ENCODE measurements at regions not wholly inside any gene's neighbourhood (a gene's known extent, or its start where the extent isn't known, plus 50 kb on each side); places are given as distances from the start of the nearest gene placed in this dataset.

DNA sequence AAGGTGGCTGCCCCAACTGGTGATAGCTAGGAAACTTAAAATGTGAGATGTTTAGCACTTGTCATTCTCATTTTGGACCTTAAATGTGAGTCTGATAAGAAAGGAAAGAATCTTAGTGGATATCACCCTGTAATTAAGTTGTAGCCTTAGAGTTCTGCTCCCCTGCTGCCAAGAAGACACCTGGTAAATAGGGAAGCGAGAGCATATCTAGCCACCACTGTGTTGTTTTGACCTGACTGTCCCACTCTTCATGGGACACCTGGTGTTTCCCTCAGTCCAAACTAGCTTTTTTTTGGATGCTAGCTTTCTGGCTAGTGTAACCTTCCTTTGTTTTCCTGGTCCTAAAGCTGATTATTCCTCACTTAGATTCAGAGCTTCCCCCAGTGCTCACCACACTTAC is 357.6 kb downstream of the RAD51AP2 start:
- H3K18ac ChIP-seq (ENCODE audit: low read length), result no peak overlapping the region
- H3K79me1 ChIP-seq (ENCODE audit: low read length), result no peaks in the 10 kb centered on the region
- WGBS (ENCODE audit: extremely low coverage, insufficient coverage, low lambda C conversion rate), result no CpG with 5 or more reads among the region's 1 CpG
- no peak overlapping the region for H3K23ac ChIP-seq (ENCODE audit: low read length)
- no peak overlapping the region for H2BK5ac ChIP-seq (ENCODE audit: low read length)
- no peak overlapping the region for H4K5ac ChIP-seq (ENCODE audit: low read length)
- H4K8ac ChIP-seq (ENCODE audit: low read depth, low read length), result no peak overlapping the region
- no peak overlapping the region for H2BK120ac ChIP-seq (ENCODE audit: low read depth, low read length)
- H2AK5ac ChIP-seq (ENCODE audit: low read length), result no peak overlapping the region
- no peak overlapping the region for H3K56ac ChIP-seq (ENCODE audit: low read length)
- H3K9ac ChIP-seq (ENCODE audit: low read length), result no peak overlapping the region
- no peaks in the 10 kb centered on the region for H3K79me2 ChIP-seq (ENCODE audit: control insufficient read depth, insufficient read depth, low read length)
- H3K4me3 ChIP-seq (ENCODE audit: low read length), result no peak overlapping the region
- H3K4me2 ChIP-seq (ENCODE audit: low read length), result no peak overlapping the region
- DNase-seq, result peak; percentile 16
- no peak overlapping the region for H2BK15ac ChIP-seq (replicated peaks; ENCODE audit: low read depth)
- H3K4me1 ChIP-seq (ENCODE audit: control insufficient read depth, low read depth, low read length), result no peaks in the 10 kb centered on the region
- H3K4ac ChIP-seq (ENCODE audit: low read depth, low read length), result no peak overlapping the region
- no peaks in the 10 kb centered on the region for H3K36me3 ChIP-seq (ENCODE audit: control insufficient read depth, insufficient read depth, low read length)
- no peaks in the 10 kb centered on the region for H3K27me3 ChIP-seq (ENCODE audit: insufficient read depth, low read length, poor library complexity)
- H3K27ac ChIP-seq (ENCODE audit: low read depth, low read length), result no peak overlapping the region

DNA sequence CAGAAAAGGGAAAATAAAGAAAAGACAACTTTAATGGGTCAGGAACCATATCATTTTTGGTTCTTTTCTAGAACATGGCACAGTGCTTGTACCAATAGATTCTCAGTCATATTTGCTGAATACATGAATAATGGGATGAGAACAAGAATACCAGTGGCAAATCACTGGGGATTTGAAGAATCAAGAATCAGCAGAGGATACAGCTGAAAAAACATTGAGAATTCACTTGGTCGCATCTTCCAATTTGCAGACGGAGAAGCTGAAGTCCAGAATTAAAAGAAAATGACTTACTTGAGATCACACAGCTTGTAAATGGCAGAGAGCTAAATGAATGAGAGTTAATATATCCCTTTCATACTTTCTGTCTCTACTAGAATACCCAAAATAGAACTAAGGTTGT is 362.2 kb downstream of the RAD51AP2 start:
- Histone ChIP-seq H4K8ac (ENCODE audit: low read depth, low read length) (no peak overlapping the region), H2AK5ac (ENCODE audit: low read length) (no peak overlapping the region), H3K27me3 (ENCODE audit: insufficient read depth, low read length, poor library complexity) (no peaks in the 10 kb centered on the region), H3K79me2 (ENCODE audit: control insufficient read depth, insufficient read depth, low read length) (no peaks in the 10 kb centered on the region), H3K36me3 (ENCODE audit: control insufficient read depth, insufficient read depth, low read length) (no peaks in the 10 kb centered on the region), H2BK5ac (ENCODE audit: low read length) (no peak overlapping the region), H3K4me2 (ENCODE audit: low read length) (no peak overlapping the region), H3K4me3 (ENCODE audit: low read length) (no peak overlapping the region), H3K9ac (ENCODE audit: low read length) (no peak overlapping the region), H3K79me1 (ENCODE audit: low read length) (no peaks in the 10 kb centered on the region), H3K4me1 (ENCODE audit: control insufficient read depth, low read depth, low read length) (no peaks in the 10 kb centered on the region), H4K5ac (ENCODE audit: low read length) (no peak overlapping the region), H3K56ac (ENCODE audit: low read length) (no peak overlapping the region), H3K27ac (ENCODE audit: low read depth, low read length) (no peak overlapping the region), H2BK15ac (replicated peaks; ENCODE audit: low read depth) (no peak overlapping the region), H3K4ac (ENCODE audit: low read depth, low read length) (no peak overlapping the region), H2BK120ac (ENCODE audit: low read depth, low read length) (no peak overlapping the region), H3K18ac (ENCODE audit: low read length) (no peak overlapping the region), H3K23ac (ENCODE audit: low read length) (no peak overlapping the region)
- no CpG with 5 or more reads among the region's 2 CpGs for WGBS (ENCODE audit: extremely low coverage, insufficient coverage, low lambda C conversion rate)
- no peak for DNase-seq

DNA sequence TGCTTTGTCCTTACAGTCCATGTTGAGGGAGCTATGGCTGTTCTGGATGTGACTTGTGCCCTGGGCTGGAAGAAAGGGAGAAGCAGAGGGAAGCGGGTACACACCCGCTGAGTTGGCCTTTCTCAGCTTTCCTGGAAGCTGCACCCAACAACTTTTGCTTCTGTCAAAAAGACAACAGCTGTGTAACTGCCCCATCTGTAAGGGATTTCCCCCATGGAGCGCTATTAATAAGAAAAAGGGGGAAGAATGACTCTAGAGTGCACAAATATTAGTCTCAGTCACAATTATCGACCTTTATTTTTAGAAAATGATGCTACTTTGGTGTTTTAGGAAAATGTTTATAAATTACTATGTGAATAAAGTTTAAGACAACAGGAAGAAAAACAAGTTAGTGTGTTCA is 368.3 kb downstream of the RAD51AP2 start:
- H2AK5ac ChIP-seq (ENCODE audit: low read length), result no peak overlapping the region
- no peak overlapping the region for H3K9ac ChIP-seq (ENCODE audit: low read length)
- H2BK5ac ChIP-seq (ENCODE audit: low read length), result no peak overlapping the region
- no peak overlapping the region for H3K56ac ChIP-seq (ENCODE audit: low read length)
- no peak for DNase-seq
- H3K4me1 ChIP-seq (ENCODE audit: control insufficient read depth, low read depth, low read length), result no peaks in the 10 kb centered on the region
- H3K4me2 ChIP-seq (ENCODE audit: low read length), result no peak overlapping the region
- WGBS (ENCODE audit: extremely low coverage, insufficient coverage, low lambda C conversion rate), result no CpG with 5 or more reads among the region's 4 CpGs
- H4K5ac ChIP-seq (ENCODE audit: low read length), result no peak overlapping the region
- no peak overlapping the region for H2BK15ac ChIP-seq (replicated peaks; ENCODE audit: low read depth)
- H3K4me3 ChIP-seq (ENCODE audit: low read length), result no peak overlapping the region
- H4K8ac ChIP-seq (ENCODE audit: low read depth, low read length), result no peak overlapping the region
- no peaks in the 10 kb centered on the region for H3K79me2 ChIP-seq (ENCODE audit: control insufficient read depth, insufficient read depth, low read length)
- H3K4ac ChIP-seq (ENCODE audit: low read depth, low read length), result no peak overlapping the region
- H3K36me3 ChIP-seq (ENCODE audit: control insufficient read depth, insufficient read depth, low read length), result no peaks in the 10 kb centered on the region
- H2BK120ac ChIP-seq (ENCODE audit: low read depth, low read length), result no peak overlapping the region
- no peak overlapping the region for H3K27ac ChIP-seq (ENCODE audit: low read depth, low read length)
- H3K23ac ChIP-seq (ENCODE audit: low read length), result no peak overlapping the region
- H3K79me1 ChIP-seq (ENCODE audit: low read length), result no peaks in the 10 kb centered on the region
- H3K18ac ChIP-seq (ENCODE audit: low read length), result no peak overlapping the region
- no peaks in the 10 kb centered on the region for H3K27me3 ChIP-seq (ENCODE audit: insufficient read depth, low read length, poor library complexity)

DNA sequence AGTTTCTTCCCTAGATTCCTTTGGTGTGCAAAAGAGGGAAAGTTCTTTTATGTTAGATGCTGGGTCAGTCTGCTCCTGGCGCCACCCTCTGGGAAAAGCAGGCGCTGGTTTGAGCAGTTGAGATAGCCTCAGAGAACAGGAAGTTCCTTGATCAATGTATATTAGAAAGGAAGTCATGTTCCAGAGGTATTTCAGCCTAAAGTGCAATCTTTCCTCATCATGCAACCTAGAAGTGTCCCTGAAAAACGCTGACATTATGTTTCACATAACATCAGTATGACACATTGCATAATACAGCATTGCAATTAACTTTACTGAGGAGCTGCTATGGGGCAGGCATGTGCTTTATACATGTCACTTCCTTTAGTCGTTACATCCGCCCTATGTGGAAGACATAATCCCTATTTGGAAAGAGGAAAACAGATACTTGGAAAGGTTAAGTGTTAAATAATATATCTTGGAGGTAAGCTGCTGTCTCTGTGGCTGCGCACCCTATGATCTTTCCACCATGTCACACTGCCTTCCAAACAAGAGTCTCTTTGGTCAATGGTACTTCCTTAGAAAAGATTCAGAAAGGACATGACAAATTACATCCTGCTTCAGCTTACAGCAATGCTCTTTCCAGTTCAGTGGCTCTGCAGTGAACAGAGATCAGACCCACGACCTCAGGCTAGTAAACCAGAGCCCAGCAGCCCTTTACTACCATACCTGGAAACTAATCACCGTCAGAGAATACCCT is 369.7 kb downstream of the RAD51AP2 start:
- no CpG with 5 or more reads among the region's 8 CpGs for WGBS (ENCODE audit: extremely low coverage, insufficient coverage, low lambda C conversion rate)

DNA sequence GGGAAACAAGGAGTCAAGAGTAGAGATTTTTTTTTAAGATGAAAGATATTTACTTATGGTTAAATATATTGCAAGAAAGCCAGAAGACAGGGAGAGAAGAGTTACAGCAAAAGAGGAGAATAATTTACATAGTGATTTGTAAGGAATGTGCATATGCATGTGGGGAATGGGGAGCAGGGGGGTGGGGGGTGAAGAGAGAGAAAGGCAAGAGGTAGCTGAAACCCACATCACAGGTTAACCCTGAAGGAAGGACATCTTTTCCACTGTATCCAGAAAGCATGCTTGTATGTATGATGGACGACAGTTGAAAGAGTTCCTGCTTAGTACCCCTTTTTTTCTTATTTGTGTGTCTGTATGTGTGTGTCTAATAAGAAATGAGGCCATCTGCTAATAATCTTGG is 371.9 kb downstream of the RAD51AP2 start:
- H3K4me3 ChIP-seq (ENCODE audit: low read length), result no peak overlapping the region
- no peak overlapping the region for H4K5ac ChIP-seq (ENCODE audit: low read length)
- no peak overlapping the region for H3K18ac ChIP-seq (ENCODE audit: low read length)
- no peak overlapping the region for H2AK5ac ChIP-seq (ENCODE audit: low read length)
- no peaks in the 10 kb centered on the region for H3K4me1 ChIP-seq (ENCODE audit: control insufficient read depth, low read depth, low read length)
- no peak overlapping the region for H2BK15ac ChIP-seq (replicated peaks; ENCODE audit: low read depth)
- no peak overlapping the region for H2BK5ac ChIP-seq (ENCODE audit: low read length)
- no peak overlapping the region for H3K4me2 ChIP-seq (ENCODE audit: low read length)
- H3K4ac ChIP-seq (ENCODE audit: low read depth, low read length), result no peak overlapping the region
- no peaks in the 10 kb centered on the region for H3K79me1 ChIP-seq (ENCODE audit: low read length)
- H3K79me2 ChIP-seq (ENCODE audit: control insufficient read depth, insufficient read depth, low read length), result no peaks in the 10 kb centered on the region
- no peaks in the 10 kb centered on the region for H3K36me3 ChIP-seq (ENCODE audit: control insufficient read depth, insufficient read depth, low read length)
- no peak overlapping the region for H3K56ac ChIP-seq (ENCODE audit: low read length)
- no peak for DNase-seq
- H3K27ac ChIP-seq (ENCODE audit: low read depth, low read length), result no peak overlapping the region
- no CpG with 5 or more reads among the region's 1 CpG for WGBS (ENCODE audit: extremely low coverage, insufficient coverage, low lambda C conversion rate)
- no peak overlapping the region for H3K23ac ChIP-seq (ENCODE audit: low read length)
- no peaks in the 10 kb centered on the region for H3K27me3 ChIP-seq (ENCODE audit: insufficient read depth, low read length, poor library complexity)
- no peak overlapping the region for H3K9ac ChIP-seq (ENCODE audit: low read length)
- no peak overlapping the region for H4K8ac ChIP-seq (ENCODE audit: low read depth, low read length)
- H2BK120ac ChIP-seq (ENCODE audit: low read depth, low read length), result no peak overlapping the region

More for the DNA sequence above, 369.7 kb downstream of the RAD51AP2 start:
- Histone ChIP-seq H3K36me3 (ENCODE audit: control insufficient read depth, insufficient read depth, low read length) (no peaks in the 10 kb centered on the region), H3K4me2 (ENCODE audit: low read length) (no peak overlapping the region), H3K9ac (ENCODE audit: low read length) (no peak overlapping the region), H4K8ac (ENCODE audit: low read depth, low read length) (no peak overlapping the region), H2BK15ac (replicated peaks; ENCODE audit: low read depth) (no peak overlapping the region), H2BK120ac (ENCODE audit: low read depth, low read length) (no peak overlapping the region), H2AK5ac (ENCODE audit: low read length) (no peak overlapping the region), H3K4me1 (ENCODE audit: control insufficient read depth, low read depth, low read length) (no peaks in the 10 kb centered on the region), H3K79me1 (ENCODE audit: low read length) (no peaks in the 10 kb centered on the region), H3K23ac (ENCODE audit: low read length) (no peak overlapping the region), H2BK5ac (ENCODE audit: low read length) (no peak overlapping the region), H3K79me2 (ENCODE audit: control insufficient read depth, insufficient read depth, low read length) (no peaks in the 10 kb centered on the region), H3K4me3 (ENCODE audit: low read length) (no peak overlapping the region), H3K56ac (ENCODE audit: low read length) (no peak overlapping the region), H3K4ac (ENCODE audit: low read depth, low read length) (no peak overlapping the region), H3K18ac (ENCODE audit: low read length) (no peak overlapping the region), H3K27ac (ENCODE audit: low read depth, low read length) (no peak overlapping the region), H4K5ac (ENCODE audit: low read length) (peak overlapping the region; percentile 35), H3K27me3 (ENCODE audit: insufficient read depth, low read length, poor library complexity) (no peaks in the 10 kb centered on the region)
- peak; percentile 65 for DNase-seq

DNA sequence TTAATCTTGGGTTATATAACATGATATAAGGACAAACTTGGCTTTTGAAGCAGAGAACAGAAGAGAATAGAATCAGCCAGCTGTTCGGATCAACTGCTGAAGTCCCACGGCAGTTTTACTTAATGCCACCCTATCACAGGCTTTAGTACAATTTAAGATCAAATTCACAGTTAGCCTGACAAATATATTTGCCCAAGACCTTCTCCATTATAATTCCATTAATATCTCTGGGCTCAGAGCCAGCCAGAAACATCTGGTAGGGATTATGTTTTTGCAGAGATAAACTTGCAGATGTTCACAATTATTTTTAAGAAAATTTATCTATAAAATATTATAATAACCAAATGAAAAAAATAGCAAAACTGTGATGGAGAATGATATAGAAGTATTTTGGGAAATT is 381.4 kb downstream of the RAD51AP2 start:
- Histone ChIP-seq H2AK5ac (ENCODE audit: low read length) (no peak overlapping the region), H3K9ac (ENCODE audit: low read length) (no peak overlapping the region), H3K23ac (ENCODE audit: low read length) (no peak overlapping the region), H3K4ac (ENCODE audit: low read depth, low read length) (no peak overlapping the region), H3K4me2 (ENCODE audit: low read length) (no peak overlapping the region), H2BK120ac (ENCODE audit: low read depth, low read length) (no peak overlapping the region), H4K8ac (ENCODE audit: low read depth, low read length) (no peak overlapping the region), H3K4me3 (ENCODE audit: low read length) (no peak overlapping the region), H3K79me2 (ENCODE audit: control insufficient read depth, insufficient read depth, low read length) (no peaks in the 10 kb centered on the region), H2BK15ac (replicated peaks; ENCODE audit: low read depth) (no peak overlapping the region), H3K4me1 (ENCODE audit: control insufficient read depth, low read depth, low read length) (no peaks in the 10 kb centered on the region), H3K18ac (ENCODE audit: low read length) (no peak overlapping the region), H3K36me3 (ENCODE audit: control insufficient read depth, insufficient read depth, low read length) (no peaks in the 10 kb centered on the region), H3K27me3 (ENCODE audit: insufficient read depth, low read length, poor library complexity) (no peaks in the 10 kb centered on the region), H4K5ac (ENCODE audit: low read length) (no peak overlapping the region), H3K56ac (ENCODE audit: low read length) (no peak overlapping the region), H3K27ac (ENCODE audit: low read depth, low read length) (no peak overlapping the region), H2BK5ac (ENCODE audit: low read length) (no peak overlapping the region), H3K79me1 (ENCODE audit: low read length) (no peaks in the 10 kb centered on the region)
- no peak for DNase-seq
- WGBS (ENCODE audit: extremely low coverage, insufficient coverage, low lambda C conversion rate), result no CpG with 5 or more reads among the region's 2 CpGs

All from mesendoderm (in vitro differentiated cells).